HepG2 (cell line): ENCODE measurements at regions not wholly inside any gene's neighbourhood (a gene's known extent, or its start where the extent isn't known, plus 50 kb on each side); places are given as distances from the start of the nearest gene placed in this dataset.

ENCODE experiments used
- ATAC-seq: fragments of 200-7000 bp; cut with Tn5 transposase; 3 replicates; pipeline ENCODE4 v1.9.1; 2020; ENCODE audit warnings: mild to moderate bottlenecking, moderate library complexity
- BruUV-seq: library from RNA; stranded (reverse); fragments of 400-500 nt; replicated peaks from 2 replicates; lab custom pipeline; 2021; lab: Mats Ljungman, UMichigan
- CTCF ChIA-PET: fragments of 300-600 bp; formaldehyde crosslinking; extraction: SDS; loops from one replicate; lab custom pipeline; 2021; ENCODE audit warnings: low total read pairs, inconsistent platforms, low intra/inter-chr PET ratio; lab: Yijun Ruan, JAX
- POLR2A ChIA-PET: fragments of 350-600 bp; sonication (Branson Sonifier 250); formaldehyde crosslinking; loops from one replicate; lab custom pipeline; 2020; ENCODE audit warnings: antibody characterized with exemption, inconsistent platforms; lab: Yijun Ruan, JAX
- DNase-seq: peaks from one replicate; pipeline ENCODE4 v3.0.0-alpha.2; 2015; ENCODE audit warnings: low spot score
- FAIRE-seq: peaks from 3 replicates; lab custom pipeline; 2011; peaks lifted over from hg19 to GRCh38; lab: Jason Lieb, UNC
- H2AFZ ChIP-seq: one replicate; pipeline ENCODE4 v1.6.1; 2011; ENCODE audit warnings: low read length, inconsistent platforms
- H3K27ac ChIP-seq: fragments of 300-600 bp; 3 replicates; pipeline ENCODE4 v1.8.0; 2011; ENCODE audit warnings: mixed run types, mild to moderate bottlenecking, mixed read lengths, low read length, inconsistent platforms; ENCODE audit not compliant: insufficient read depth; ENCODE audit errors: extremely low read length
- H3K27me3 ChIP-seq, 2 experiments: fragments of 200-600 bp in 1 of 2; 2 replicates in 1 of 2; 3 replicates in 1 of 2; pipeline versions ENCODE4 v1.6.0 to v1.8.0; 2011; ENCODE audit warnings: low read length in 2 of 2, mild to moderate bottlenecking in 2 of 2, moderate library complexity in 2 of 2, inconsistent platforms in 1 of 2; ENCODE audit not compliant: insufficient read depth in 2 of 2, control insufficient read depth in 1 of 2
- H3K36me3 ChIP-seq, 2 experiments: fragments of 200-600 bp in 1 of 2; replicated peaks in 1 of 2; 2 replicates in 1 of 2; 3 replicates in 1 of 2; pipeline versions ENCODE4 v1.5.1 to v1.8.0; 2011; ENCODE audit warnings: low read length in 2 of 2, inconsistent platforms in 1 of 2; ENCODE audit not compliant: insufficient read depth in 2 of 2, control insufficient read depth in 1 of 2
- H3K4me1 ChIP-seq: 2 replicates; pipeline ENCODE4 v1.5.1; 2012; ENCODE audit warnings: low read length, inconsistent platforms; ENCODE audit not compliant: insufficient read depth
- H3K4me2 ChIP-seq: 2 replicates; pipeline ENCODE4 v1.6.0; 2011; ENCODE audit warnings: low read depth, low read length, inconsistent platforms
- H3K4me3 ChIP-seq, 3 experiments: fragments of 200-600 bp in 1 of 3; sonication (generic), shearing (Covaris generic) in 1 of 3; replicated peaks in 1 of 3; 2 replicates each; pipeline ENCODE4 v1.5.1; 2011 to 2016; ENCODE audit warnings: low read length in 3 of 3, inconsistent platforms in 2 of 3, low read depth in 2 of 3, mild to moderate bottlenecking in 2 of 3, control low read depth in 1 of 3, mixed read lengths in 1 of 3; ENCODE audit not compliant: insufficient read depth in 1 of 3
- H3K79me2 ChIP-seq: one replicate; pipeline ENCODE4 v1.6.1; 2011; ENCODE audit warnings: low read length, inconsistent platforms; ENCODE audit not compliant: insufficient read depth
- H3K9ac ChIP-seq: 2 replicates; pipeline ENCODE4 v1.6.0; 2011; ENCODE audit warnings: mild to moderate bottlenecking, low read depth, low read length, inconsistent platforms; ENCODE audit not compliant: insufficient read depth
- H3K9me3 ChIP-seq: 2 replicates; pipeline ENCODE4 v1.5.1; 2012; ENCODE audit warnings: mild to moderate bottlenecking, low read length
- H4K20me1 ChIP-seq: 2 replicates; pipeline ENCODE4 v1.6.0; 2011; ENCODE audit warnings: inconsistent platforms, mild to moderate bottlenecking, low read length, moderate library complexity; ENCODE audit not compliant: insufficient read depth
- ATF1 ChIP-seq: IDR thresholded peaks from 2 replicates; pipeline ENCODE4 v1.6.1; 2016; ENCODE audit warnings: mild to moderate bottlenecking, control low read depth
- CAMTA2 ChIP-seq: sonication (generic); formaldehyde crosslinking; IDR thresholded peaks from 2 replicates; pipeline ENCODE4 v1.4.0; 2020; ENCODE audit warnings: mild to moderate bottlenecking, missing genetic modification reagents, borderline replicate concordance
- ISL2 ChIP-seq: sonication (generic); formaldehyde crosslinking; IDR thresholded peaks from 2 replicates; pipeline ENCODE4 v1.5.0; 2020; ENCODE audit warnings: missing genetic modification reagents
- KLF13 ChIP-seq: sonication (generic); formaldehyde crosslinking; IDR thresholded peaks from 2 replicates; pipeline ENCODE4 v1.4.0; 2020; ENCODE audit warnings: mild to moderate bottlenecking, missing genetic modification reagents
- MAFG ChIP-seq: sonication (generic); formaldehyde crosslinking; IDR thresholded peaks from 2 replicates; pipeline ENCODE4 v1.5.1; 2020; ENCODE audit warnings: mild to moderate bottlenecking, missing genetic modification reagents
- NR0B2 ChIP-seq: sonication (generic); formaldehyde crosslinking; IDR thresholded peaks from 2 replicates; pipeline ENCODE4 v1.4.0; 2020; ENCODE audit warnings: mild to moderate bottlenecking, missing genetic modification reagents
- PHB2 ChIP-seq: fragments of 450-650 bp; IDR thresholded peaks from 2 replicates; pipeline ENCODE4 v1.6.1; 2018; ENCODE audit not compliant: partially characterized antibody
- PLSCR1 ChIP-seq: sonication (generic); formaldehyde crosslinking; IDR thresholded peaks from 2 replicates; pipeline ENCODE4 v1.5.0; 2020; ENCODE audit warnings: missing genetic modification reagents, mild to moderate bottlenecking, borderline replicate concordance
- POGZ ChIP-seq: sonication (generic); formaldehyde crosslinking; IDR thresholded peaks from 2 replicates; pipeline ENCODE4 v1.4.0; 2020; ENCODE audit warnings: mild to moderate bottlenecking, missing genetic modification reagents
- RBAK ChIP-seq: sonication (generic); formaldehyde crosslinking; IDR thresholded peaks from 2 replicates; pipeline ENCODE4 v1.5.1; 2020; ENCODE audit warnings: mild to moderate bottlenecking, missing genetic modification reagents
- RNF219 ChIP-seq: sonication (generic); formaldehyde crosslinking; IDR thresholded peaks from 2 replicates; pipeline ENCODE4 v1.5.0; 2020; ENCODE audit warnings: mild to moderate bottlenecking, missing genetic modification reagents
- THYN1 ChIP-seq: sonication (generic); formaldehyde crosslinking; IDR thresholded peaks from 2 replicates; pipeline ENCODE4 v1.8.1; 2023; ENCODE audit warnings: low read depth, mild to moderate bottlenecking, moderate library complexity, missing genetic modification reagents, borderline replicate concordance
- TP53 ChIP-seq: sonication (generic); formaldehyde crosslinking; conservative IDR thresholded peaks from 2 replicates; pipeline ENCODE4 v1.4.0; 2020; ENCODE audit warnings: missing genetic modification reagents
- ZFP36 ChIP-seq: fragments of 150-350 bp; IDR thresholded peaks from 2 replicates; pipeline ENCODE4 v1.6.1; 2018; ENCODE audit warnings: borderline replicate concordance, low read length, low read depth; ENCODE audit not compliant: partially characterized antibody
- ZNF142 ChIP-seq: sonication (generic); formaldehyde crosslinking; IDR thresholded peaks from 2 replicates; pipeline ENCODE4 v1.4.0; 2020; ENCODE audit warnings: missing genetic modification reagents
- ZNF17 ChIP-seq: sonication (generic); formaldehyde crosslinking; IDR thresholded peaks from 2 replicates; pipeline ENCODE4 v1.5.0; 2020; ENCODE audit warnings: mild to moderate bottlenecking, missing genetic modification reagents
- ZNF234 ChIP-seq: sonication (generic); formaldehyde crosslinking; conservative IDR thresholded peaks from 2 replicates; pipeline ENCODE4 v1.5.1; 2020; ENCODE audit warnings: mild to moderate bottlenecking, missing genetic modification reagents
- WGBS: methylation state at CpG from one replicate; pipeline ENCODE4 v1.1.6; 2017; ENCODE audit warnings: low lambda C conversion rate; 5-methylcytosine and 5-hydroxymethylcytosine counted together
- in situ Hi-C: cut with HindIII; loops from 2 replicates; pipeline ENCODE4 v1.10.0; 2017; ENCODE audit warnings: low pct_unique_long_range_greater_than_20kb; ENCODE audit not compliant: extremely low pct_ligation_motif_present
- intact Hi-C: fragments of 100-400 bp; cut with micrococcal nuclease; formaldehyde crosslinking; loops from one replicate; pipeline ENCODE4 v1.10.0; 2022; ENCODE audit not compliant: unreplicated experiment

- DNase-seq = no peak
- intact Hi-C loops = no loop called here
These were observed 416.3 kb downstream of the NR2F1-AS1 start for GRCh38 chr5:93164690-93165089.

More at GRCh38 chr5:93164690-93165089, 416.3 kb downstream of the NR2F1-AS1 start:
- 44% methylated on average over 2 of the region's 2 CpGs for WGBS
- Histone ChIP-seq H3K27ac (no peak overlapping the region), H3K9me3 (no peaks in the 10 kb centered on the region), H3K4me3 (no peak overlapping the region), H3K27me3 (peaks cover 0 to 4% of the 10 kb centered on the region in 2 experiments; a peak in 1 of 5 replicates), H2AFZ (no peak overlapping the region), H3K36me3 (no peaks in the 10 kb centered on the region), H3K4me2 (no peak overlapping the region), H4K20me1 (no peaks in the 10 kb centered on the region), H3K9ac (no peak overlapping the region), H3K4me1 (no peaks in the 10 kb centered on the region), H3K79me2 (no peaks in the 10 kb centered on the region)
- in situ Hi-C loops = no loop called here
- POLR2A ChIA-PET = no interaction called here
- CTCF ChIA-PET = no interaction called here
- ATAC-seq = no peak
- TF ChIP-seq POGZ (CRISPR knock-in tag) = no peak
- no peak for TF ChIP-seq PLSCR1 (CRISPR knock-in tag)
- TF ChIP-seq ZNF17 (CRISPR knock-in tag) = no peak
- TF ChIP-seq MAFG (CRISPR knock-in tag) = no peak
- no peak for TF ChIP-seq THYN1 (CRISPR knock-in tag)
- no peak for TF ChIP-seq KLF13
- TF ChIP-seq NR0B2 (CRISPR knock-in tag) = no peak
- no peak for TF ChIP-seq TP53
- no peak for TF ChIP-seq CAMTA2 (CRISPR knock-in tag)
- no peak for TF ChIP-seq ATF1
- no peak for TF ChIP-seq ZFP36
- no peak for TF ChIP-seq ZNF142 (CRISPR knock-in tag)
- no peak for TF ChIP-seq RBAK (CRISPR knock-in tag)
- no peak for TF ChIP-seq ISL2 (CRISPR knock-in tag)
- TF ChIP-seq RNF219 (CRISPR knock-in tag) = no peak
- TF ChIP-seq ZNF234 = no peak
- TF ChIP-seq PHB2 = no peak
- no TSS peak for BruUV-seq
- no peak for FAIRE-seq
